ENCODE measurements at regions not wholly inside any gene's neighbourhood (a gene's known extent, or its start where the extent isn't known, plus 50 kb on each side); places are given as distances from the start of the nearest gene placed in this dataset.
"Not testable (repeated sequence)": the region's sequence is repeated elsewhere in the genome, so short reads cannot be mapped to it uniquely, and the experiment has no call there.

- not testable (repeated sequence) for FAIRE-seq
Measured at GRCh38 chr4:115178687-115179086, 65.3 kb upstream of the NDST4 start.

GRCh38 chr4:115171220-115171619, 57.8 kb upstream of the NDST4 start:
- no peak for FAIRE-seq

GRCh38 chr4:115165503-115165902, 52.1 kb upstream of the NDST4 start:
- no peak for FAIRE-seq
